Colonic mucosa (tissue), 4 donors: ENCODE measurements at regions not wholly inside any gene's neighbourhood (a gene's known extent, or its start where the extent isn't known, plus 50 kb on each side); places are given as distances from the start of the nearest gene placed in this dataset.

Experiments
- DNase-seq: peaks from one replicate; pipeline ENCODE4 v3.0.0-alpha.2; 2020
- H3K27ac ChIP-seq: fragments of 200-600 bp; one replicate; pipeline ENCODE4 v1.8.0; 2021
- H3K27me3 ChIP-seq: fragments of 200-600 bp; one replicate; pipeline ENCODE4 v1.8.0; 2021
- H3K36me3 ChIP-seq: fragments of 200-600 bp; one replicate; pipeline ENCODE4 v1.8.0; 2021
- H3K4me1 ChIP-seq: fragments of 200-600 bp; one replicate; pipeline ENCODE4 v1.8.0; 2021; ENCODE audit warnings: mild to moderate bottlenecking
- H3K4me3 ChIP-seq: fragments of 200-600 bp; one replicate; pipeline ENCODE4 v1.8.0; 2021
- H3K9ac ChIP-seq, 2 donors: one replicate each; pipeline ENCODE4 v1.7.0; 2013; ENCODE audit warnings: control low read depth in 2 of 2, low read depth in 2 of 2, low read length in 2 of 2
- H3K9me3 ChIP-seq: fragments of 200-600 bp; one replicate; pipeline ENCODE4 v1.8.0; 2021
- intact Hi-C: fragments of 100-400 bp; cut with DNase I; formaldehyde crosslinking; loops from one replicate; pipeline ENCODE4 v1.14.1; 2022
- TF ChIP-seq, protein P1 (sequence below): fragments of 200-600 bp; IDR thresholded peaks from one replicate; pipeline ENCODE4 v1.8.0; 2022; ENCODE audit warnings: antibody characterized with exemption, mild to moderate bottlenecking
- donor health status: healthy.
- donor health status: DM: no; HTN: no; CAD: no.
- donor health status: DM: no; HTN: no; CAD: no.

DNA sequence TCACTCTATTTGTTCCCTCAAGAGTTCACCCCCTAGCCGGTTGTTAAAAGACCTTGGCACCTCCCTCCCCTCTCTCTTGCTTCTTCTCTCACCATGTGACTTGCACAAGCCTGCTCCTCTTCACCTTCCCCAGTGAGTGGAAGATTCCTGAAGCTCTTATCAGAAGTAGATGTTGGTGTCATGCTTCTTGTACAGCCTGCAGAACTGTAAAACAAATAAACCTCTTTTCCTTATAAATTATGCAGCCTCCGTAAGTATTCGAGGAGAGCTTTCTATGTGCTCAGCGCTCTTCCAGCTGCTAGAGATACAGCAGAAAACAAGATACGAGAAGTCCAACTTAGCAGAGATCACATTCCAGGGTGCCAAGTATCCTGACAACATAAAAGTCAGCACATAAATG lies 147.0 kb upstream of the RUNX1 start:
- no peak overlapping the region for H3K27ac ChIP-seq
- TF ChIP-seq, protein P1, sequence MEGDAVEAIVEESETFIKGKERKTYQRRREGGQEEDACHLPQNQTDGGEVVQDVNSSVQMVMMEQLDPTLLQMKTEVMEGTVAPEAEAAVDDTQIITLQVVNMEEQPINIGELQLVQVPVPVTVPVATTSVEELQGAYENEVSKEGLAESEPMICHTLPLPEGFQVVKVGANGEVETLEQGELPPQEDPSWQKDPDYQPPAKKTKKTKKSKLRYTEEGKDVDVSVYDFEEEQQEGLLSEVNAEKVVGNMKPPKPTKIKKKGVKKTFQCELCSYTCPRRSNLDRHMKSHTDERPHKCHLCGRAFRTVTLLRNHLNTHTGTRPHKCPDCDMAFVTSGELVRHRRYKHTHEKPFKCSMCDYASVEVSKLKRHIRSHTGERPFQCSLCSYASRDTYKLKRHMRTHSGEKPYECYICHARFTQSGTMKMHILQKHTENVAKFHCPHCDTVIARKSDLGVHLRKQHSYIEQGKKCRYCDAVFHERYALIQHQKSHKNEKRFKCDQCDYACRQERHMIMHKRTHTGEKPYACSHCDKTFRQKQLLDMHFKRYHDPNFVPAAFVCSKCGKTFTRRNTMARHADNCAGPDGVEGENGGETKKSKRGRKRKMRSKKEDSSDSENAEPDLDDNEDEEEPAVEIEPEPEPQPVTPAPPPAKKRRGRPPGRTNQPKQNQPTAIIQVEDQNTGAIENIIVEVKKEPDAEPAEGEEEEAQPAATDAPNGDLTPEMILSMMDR = no peak
- intact Hi-C loops = no loop called here

DNA sequence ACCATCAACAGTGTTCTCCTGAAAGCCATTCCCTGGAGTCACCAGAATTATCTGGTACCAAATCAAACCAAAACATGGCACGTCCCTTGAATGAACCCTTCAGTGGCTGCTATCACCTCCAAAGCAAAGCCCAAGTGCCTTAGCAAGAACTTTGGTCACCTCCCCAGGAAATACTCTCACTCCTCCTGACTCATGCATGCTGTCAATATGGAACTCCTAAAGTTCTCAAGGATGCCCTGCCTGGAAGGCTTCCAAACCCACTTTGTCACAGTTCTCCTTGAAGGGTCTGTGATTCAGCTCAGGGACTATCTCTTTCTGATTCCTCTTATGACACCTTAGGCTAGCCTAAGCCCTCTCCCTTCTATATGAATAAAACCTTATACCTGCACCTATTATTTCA lies 146.1 kb upstream of the RUNX1 start:
- Histone ChIP-seq H3K9ac (no peak overlapping the region), H3K36me3 (no peaks in the 10 kb centered on the region), H3K27ac (no peak overlapping the region), H3K9me3 (no peaks in the 10 kb centered on the region), H3K4me1 (no peaks in the 10 kb centered on the region), H3K4me3 (no peak overlapping the region), H3K27me3 (no peaks in the 10 kb centered on the region)
- TF ChIP-seq, protein P1 = no peak
- intact Hi-C loops = no loop called here
- DNase-seq = no peak

More for the DNA sequence above, 147.0 kb upstream of the RUNX1 start:
- Histone ChIP-seq H3K36me3 (no peaks in the 10 kb centered on the region), H3K4me3 (no peak overlapping the region), H3K27me3 (no peaks in the 10 kb centered on the region), H3K9ac (no peak overlapping the region), H3K9me3 (no peaks in the 10 kb centered on the region), H3K4me1 (no peaks in the 10 kb centered on the region)
- no peak for DNase-seq

DNA sequence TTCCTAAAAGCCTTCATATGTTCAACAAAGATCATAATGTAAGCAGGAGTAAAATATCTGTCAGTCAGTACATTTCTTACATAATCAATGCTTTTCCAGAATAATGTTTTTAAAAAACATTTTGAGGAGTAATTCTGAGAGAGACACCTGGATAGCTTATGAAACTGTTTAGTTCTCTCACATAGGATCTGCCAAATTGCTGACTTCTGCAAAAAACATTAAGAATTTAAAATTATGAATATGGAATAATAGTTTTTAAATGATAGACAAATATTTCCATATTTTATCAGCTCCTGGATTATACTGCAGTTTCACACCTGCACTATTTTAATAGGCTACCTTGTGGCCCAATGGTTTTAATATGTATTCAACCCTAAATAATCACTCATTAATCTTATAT lies 142.7 kb upstream of the RUNX1 start:
- no peak for DNase-seq
- H3K4me1 ChIP-seq = no peaks in the 10 kb centered on the region
- H3K9ac ChIP-seq = no peak overlapping the region
- no peaks in the 10 kb centered on the region for H3K27me3 ChIP-seq
- H3K4me3 ChIP-seq = no peak overlapping the region
- intact Hi-C loops = no loop called here
- no peak overlapping the region for H3K27ac ChIP-seq
- no peaks in the 10 kb centered on the region for H3K36me3 ChIP-seq
- TF ChIP-seq, protein P1 = no peak
- no peaks in the 10 kb centered on the region for H3K9me3 ChIP-seq

DNA sequence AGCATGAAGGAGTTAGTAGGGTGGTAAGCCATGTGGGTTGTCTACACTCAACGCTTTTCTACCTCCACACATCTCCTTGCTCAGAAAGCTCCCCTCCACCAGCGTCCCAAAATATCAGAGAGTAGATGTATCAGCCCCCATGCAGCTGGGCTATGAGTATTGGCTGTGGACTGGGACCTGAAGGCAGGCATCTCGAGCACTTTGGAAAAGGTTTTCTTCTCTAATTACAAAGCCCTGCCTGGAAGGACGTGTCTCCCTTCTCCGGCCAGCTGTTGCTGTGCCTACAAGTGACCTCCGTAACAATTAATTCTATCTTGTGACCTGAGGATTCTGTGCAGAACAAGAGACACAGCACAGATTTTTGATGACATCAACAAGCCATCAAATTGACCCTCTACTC lies 142.0 kb upstream of the RUNX1 start:
- H3K4me3 ChIP-seq = no peak overlapping the region
- intact Hi-C loops = no loop called here
- TF ChIP-seq, protein P1 = no peak
- H3K27me3 ChIP-seq = no peaks in the 10 kb centered on the region
- no peak overlapping the region for H3K27ac ChIP-seq
- H3K9me3 ChIP-seq = no peaks in the 10 kb centered on the region
- H3K4me1 ChIP-seq = no peaks in the 10 kb centered on the region
- no peaks in the 10 kb centered on the region for H3K36me3 ChIP-seq
- no peak overlapping the region for H3K9ac ChIP-seq
- DNase-seq = no peak

DNA sequence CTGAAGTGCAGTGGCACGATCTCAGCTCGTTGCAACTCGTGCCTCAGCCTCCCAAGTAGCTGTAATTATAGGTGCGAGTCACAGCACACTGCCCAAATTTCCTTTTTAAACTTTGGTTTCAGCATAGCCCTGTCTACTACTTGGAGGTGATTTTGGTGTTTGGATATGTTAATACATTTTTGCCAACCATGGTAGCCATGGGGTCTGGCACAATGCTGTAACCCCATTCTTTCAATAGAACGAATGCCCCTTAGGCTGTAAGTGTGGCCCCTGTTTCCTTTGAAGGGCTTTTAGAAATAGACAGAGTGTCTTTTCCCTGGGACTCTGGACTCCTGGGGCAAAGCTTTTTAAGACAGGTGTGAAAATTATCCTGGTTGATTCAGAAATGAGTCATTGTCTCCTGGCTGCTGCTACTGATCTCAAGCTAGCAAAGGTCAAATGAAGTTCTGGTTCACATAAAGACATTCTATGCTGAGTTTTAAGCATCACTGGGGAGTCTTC lies 141.1 kb upstream of the RUNX1 start:
- Histone ChIP-seq H3K4me1 (no peaks in the 10 kb centered on the region), H3K4me3 (no peak overlapping the region), H3K27me3 (no peaks in the 10 kb centered on the region), H3K9me3 (no peaks in the 10 kb centered on the region), H3K27ac (no peak overlapping the region), H3K9ac (no peak overlapping the region), H3K36me3 (no peaks in the 10 kb centered on the region)
- TF ChIP-seq, protein P1 = no peak
- DNase-seq = no peak
- intact Hi-C loops = no loop called here
